ENCODE measurements at regions not wholly inside any gene's neighbourhood (a gene's known extent, or its start where the extent isn't known, plus 50 kb on each side); places are given as distances from the start of the nearest gene placed in this dataset.

- H3K4me3 ChIP-seq, result no peak overlapping the region
- no peak overlapping the region for H3K27ac ChIP-seq
- ATAC-seq, result no peak
- intact Hi-C loops (cut with DNase I), result no loop called here
- no peaks in the 10 kb centered on the region for H3K9me3 ChIP-seq
- H3K27me3 ChIP-seq, result no peaks in the 10 kb centered on the region
- no peak for DNase-seq
- no peaks in the 10 kb centered on the region for H3K36me3 ChIP-seq
- TF ChIP-seq CTCF (IDR thresholded peaks at IDR 0.05), result no peak
- no peaks in the 10 kb centered on the region for H3K4me1 ChIP-seq
Observed at GRCh38 chr13:80486402-80486801, 145.5 kb upstream of the SPRY2 start.

GRCh38 chr13:80483157-80483556 is 142.2 kb upstream of the SPRY2 start:
- TF ChIP-seq CTCF (IDR thresholded peaks at IDR 0.05), result no peak
- no peaks in the 10 kb centered on the region for H3K36me3 ChIP-seq
- no peaks in the 10 kb centered on the region for H3K27me3 ChIP-seq
- H3K9me3 ChIP-seq, result no peaks in the 10 kb centered on the region
- H3K27ac ChIP-seq, result no peak overlapping the region
- no peaks in the 10 kb centered on the region for H3K4me1 ChIP-seq
- intact Hi-C loops (cut with DNase I), result no loop called here
- no peak overlapping the region for H3K4me3 ChIP-seq
- DNase-seq (no peak), ATAC-seq (no peak)

- no peak for ATAC-seq
- no peak for DNase-seq
- Histone ChIP-seq H3K4me1 (no peaks in the 10 kb centered on the region), H3K27ac (no peak overlapping the region), H3K27me3 (no peaks in the 10 kb centered on the region), H3K4me3 (no peak overlapping the region), H3K36me3 (no peaks in the 10 kb centered on the region), H3K9me3 (no peaks in the 10 kb centered on the region)
- intact Hi-C loops (cut with DNase I), result no loop called here
- no peak for TF ChIP-seq CTCF (IDR thresholded peaks at IDR 0.05)
Observed at GRCh38 chr13:80481588-80481987, 140.7 kb upstream of the SPRY2 start.

- no peak for TF ChIP-seq CTCF (IDR thresholded peaks at IDR 0.05)
- H3K4me1 ChIP-seq, result no peaks in the 10 kb centered on the region
- H3K4me3 ChIP-seq, result no peak overlapping the region
- ATAC-seq (no peak), DNase-seq (no peak)
- intact Hi-C loops (cut with DNase I), result no loop called here
- no peak overlapping the region for H3K27ac ChIP-seq
- H3K27me3 ChIP-seq, result no peaks in the 10 kb centered on the region
- no peaks in the 10 kb centered on the region for H3K36me3 ChIP-seq
- H3K9me3 ChIP-seq, result no peaks in the 10 kb centered on the region
Observed at GRCh38 chr13:80477661-80478443, 136.9 kb upstream of the SPRY2 start.

GRCh38 chr13:80476953-80477352 is 136.0 kb upstream of the SPRY2 start:
- no peak for DNase-seq
- no peak overlapping the region for H3K27ac ChIP-seq
- no peak for TF ChIP-seq CTCF (IDR thresholded peaks at IDR 0.05)

GRCh38 chr13:80475718-80476117 is 134.8 kb upstream of the SPRY2 start:
- ATAC-seq (no peak), DNase-seq (no peak)
- H3K4me1 ChIP-seq, result peaks cover 5% of the 10 kb centered on the region
- H3K4me3 ChIP-seq, result no peak overlapping the region
- no peaks in the 10 kb centered on the region for H3K9me3 ChIP-seq
- intact Hi-C loops (cut with DNase I), result no loop called here
- no peak for TF ChIP-seq CTCF (IDR thresholded peaks at IDR 0.05)
- no peaks in the 10 kb centered on the region for H3K27me3 ChIP-seq
- H3K27ac ChIP-seq, result no peak overlapping the region
- no peaks in the 10 kb centered on the region for H3K36me3 ChIP-seq

More at GRCh38 chr13:80476953-80477352, 136.0 kb upstream of the SPRY2 start:
- Histone ChIP-seq H3K4me1 (no peaks in the 10 kb centered on the region), H3K4me3 (no peak overlapping the region), H3K27me3 (no peaks in the 10 kb centered on the region), H3K36me3 (no peaks in the 10 kb centered on the region), H3K9me3 (no peaks in the 10 kb centered on the region)
- intact Hi-C loops (cut with DNase I), result no loop called here
- ATAC-seq, result no peak
